KG1 (cell line): ENCODE measurements at regions not wholly inside any gene's neighbourhood (a gene's known extent, or its start where the extent isn't known, plus 50 kb on each side); places are given as distances from the start of the nearest gene placed in this dataset.

Experiments used
- DNase-seq: peaks from one replicate; lab custom pipeline; 2025; lab: John Stamatoyannopoulos, UW

DNA sequence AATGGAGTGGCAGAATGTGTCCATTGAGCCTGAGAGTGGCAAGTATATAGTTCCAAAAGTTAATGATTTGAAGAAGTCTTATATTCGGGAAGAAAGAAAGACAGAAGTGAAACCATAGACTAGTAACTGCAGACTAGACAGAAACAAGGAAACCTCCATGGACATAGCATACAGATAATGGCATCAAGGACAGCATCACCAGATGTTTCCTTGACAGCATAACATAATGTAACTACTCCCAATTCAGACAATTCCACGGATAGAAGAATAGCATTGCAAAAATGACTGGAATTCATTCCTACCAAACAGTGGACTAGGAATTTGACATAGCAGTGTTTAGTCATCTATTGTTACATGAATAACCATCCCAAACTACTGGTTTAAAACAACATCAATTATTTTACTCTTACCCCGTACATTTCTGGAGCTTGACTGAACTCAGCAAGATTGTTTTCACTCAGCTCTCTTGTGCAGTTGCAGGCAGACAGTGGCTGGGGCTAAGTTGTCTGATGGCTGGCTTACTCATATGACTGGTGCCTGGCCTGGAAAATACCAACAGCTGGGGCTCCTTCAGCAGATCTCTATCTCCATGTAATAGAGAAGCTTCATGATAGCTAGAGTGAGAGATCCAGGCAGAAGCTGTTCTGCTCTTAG, 109.7 kb upstream of the GADL1 start:
- no peak for DNase-seq

DNA sequence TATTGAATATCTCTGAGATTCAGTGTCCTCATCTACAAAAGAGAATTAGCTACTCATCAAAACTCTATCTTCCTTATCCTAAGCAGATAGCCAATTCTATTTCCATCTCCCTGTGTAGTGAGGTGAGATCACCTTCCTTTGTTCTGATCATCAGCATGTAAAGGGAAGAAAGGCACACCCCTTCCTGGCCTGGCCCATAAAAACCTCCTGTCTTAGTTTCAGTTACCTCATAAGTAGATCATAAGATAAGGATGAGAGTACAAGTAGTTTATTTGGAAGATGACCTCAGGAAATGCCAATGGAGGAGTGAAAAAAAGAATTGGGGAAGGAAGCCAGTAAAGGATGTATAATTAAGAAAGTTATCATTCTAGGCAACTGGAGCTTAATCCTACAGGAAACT, 114.5 kb upstream of the GADL1 start:
- no peak for DNase-seq

GRCh38 chr3:31009881-31010280, 115.4 kb upstream of the GADL1 start:
- no peak for DNase-seq

GRCh38 chr3:31010491-31010890, 116.0 kb upstream of the GADL1 start:
- DNase-seq: no peak

DNA sequence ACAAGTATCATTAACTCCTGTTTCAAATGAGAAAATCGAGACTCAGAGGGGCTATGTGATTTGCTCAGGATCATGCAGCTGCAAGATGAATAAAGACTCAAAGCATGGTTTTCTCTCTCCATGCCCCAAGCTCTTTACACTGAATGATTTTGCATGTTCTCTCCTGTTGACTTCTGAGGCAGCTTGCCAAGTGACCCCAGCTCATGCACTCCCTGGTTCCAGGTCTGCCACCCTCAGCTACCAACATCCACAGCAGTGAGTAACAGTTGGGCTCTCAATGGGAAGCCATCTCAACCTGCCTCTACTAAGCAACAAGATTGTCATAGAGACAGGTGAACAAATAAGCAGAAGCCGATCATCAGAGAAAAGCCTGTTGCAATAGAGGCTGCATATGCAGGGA, 116.9 kb upstream of the GADL1 start:
- DNase-seq: no peak

- DNase-seq: no peak
These were observed 118.6 kb upstream of the GADL1 start for GRCh38 chr3:31013090-31013489.

GRCh38 chr3:31013843-31014242, 119.4 kb upstream of the GADL1 start:
- no peak for DNase-seq

DNA sequence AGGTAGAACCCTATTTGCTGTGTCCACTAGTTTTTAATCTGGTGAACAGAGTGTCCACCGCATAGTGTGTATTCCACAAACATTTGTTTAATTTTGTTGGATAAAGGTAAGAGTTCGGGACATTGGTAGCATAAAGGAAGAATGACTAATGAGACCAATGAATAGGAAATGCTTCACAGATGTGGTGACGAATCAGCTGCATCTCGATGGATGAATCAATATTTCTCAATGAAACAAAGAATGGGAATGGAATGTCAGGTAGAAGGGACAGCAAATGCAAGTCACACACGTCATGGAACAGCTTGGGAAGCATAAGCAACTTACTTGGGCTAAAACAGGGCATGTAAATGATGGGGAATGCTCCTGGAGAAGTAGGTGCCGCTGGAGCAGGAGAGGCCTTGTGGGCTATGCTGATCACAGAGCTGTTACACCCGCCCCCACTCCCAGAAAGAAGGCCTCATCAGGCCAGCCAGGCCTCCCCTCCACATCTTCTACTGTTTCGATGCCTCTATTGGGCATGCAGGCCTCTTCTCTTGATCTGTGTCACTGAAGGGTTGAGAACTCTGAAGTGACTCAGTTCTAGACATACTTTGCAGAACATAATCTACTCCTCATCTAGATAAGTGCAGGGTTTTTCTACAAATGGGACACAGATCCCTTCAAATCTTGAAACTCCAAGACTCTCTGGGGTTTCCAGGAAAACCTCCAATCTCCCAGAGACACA, 120.0 kb upstream of the GADL1 start:
- DNase-seq: no peak

- no peak for DNase-seq
These were observed 121.7 kb upstream of the GADL1 start for GRCh38 chr3:31016196-31016595.

DNA sequence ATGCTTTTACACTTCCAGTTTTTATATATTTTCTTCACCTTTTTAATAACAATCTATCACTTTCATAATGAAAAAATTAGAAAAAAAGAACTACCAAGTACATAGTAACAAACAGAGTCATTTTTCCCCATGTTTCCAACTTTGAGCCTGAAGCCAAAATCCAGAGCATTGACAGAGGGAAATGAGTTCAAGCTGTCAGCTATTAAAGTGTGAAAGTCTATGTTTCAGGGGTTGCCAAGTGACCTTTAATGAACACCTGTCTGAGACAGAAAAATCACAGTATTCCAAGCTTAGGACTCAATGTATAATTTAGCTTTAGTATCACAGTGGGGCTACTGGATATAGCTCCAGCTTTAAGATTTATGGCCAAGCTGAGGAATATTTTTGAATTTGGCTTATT, 128.3 kb upstream of the GADL1 start:
- DNase-seq: no peak

GRCh38 chr3:31025541-31025940, 131.1 kb upstream of the GADL1 start:
- no peak for DNase-seq

- no peak for DNase-seq
These were observed 132.8 kb upstream of the GADL1 start for GRCh38 chr3:31027191-31027761.

- no peak for DNase-seq
These were observed 133.5 kb upstream of the GADL1 start for GRCh38 chr3:31027914-31028313.

GRCh38 chr3:31028766-31029165, 134.3 kb upstream of the GADL1 start:
- DNase-seq: no peak

DNA sequence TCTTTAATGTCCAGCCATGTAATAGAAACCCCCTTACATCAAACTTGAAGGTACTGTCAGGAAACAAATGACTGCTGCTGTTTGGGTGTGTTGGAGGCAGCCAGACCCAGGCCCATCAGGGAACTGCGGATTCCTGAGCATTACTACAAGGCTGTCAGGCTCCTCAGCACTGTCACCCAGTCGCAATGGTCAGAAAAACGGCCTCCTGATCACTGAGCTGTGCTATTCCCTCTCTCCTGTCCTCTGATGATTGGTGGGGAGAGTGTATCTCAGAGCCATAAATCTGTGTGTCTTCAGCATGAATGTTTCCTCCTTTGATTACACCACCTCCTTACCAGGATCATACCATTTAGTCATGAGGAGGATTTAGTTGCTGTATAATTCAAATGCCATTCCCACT, 135.2 kb upstream of the GADL1 start:
- DNase-seq: no peak

DNA sequence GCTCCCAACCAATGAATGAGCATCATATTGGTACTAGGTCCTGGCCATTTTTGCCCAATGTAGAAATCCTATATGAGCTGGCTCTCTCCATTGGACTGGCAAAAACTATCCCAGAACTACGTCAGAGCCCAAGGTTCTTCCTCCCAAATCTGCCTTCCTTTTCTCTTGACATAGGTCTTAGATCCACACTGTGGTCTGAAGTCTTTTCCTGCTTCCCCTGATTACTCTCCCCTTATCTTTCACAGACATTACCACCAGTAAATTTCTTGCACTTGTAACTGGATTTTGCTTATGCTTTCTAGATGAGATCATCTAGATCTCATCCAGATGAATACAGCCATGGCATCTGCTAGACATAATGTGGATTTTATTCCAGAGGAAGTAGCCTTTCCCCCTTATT, 141.2 kb upstream of the GADL1 start:
- no peak for DNase-seq

- no peak for DNase-seq
These were observed 143.8 kb upstream of the GADL1 start for GRCh38 chr3:31038086-31038739.

GRCh38 chr3:31039145-31039544, 144.7 kb upstream of the GADL1 start:
- DNase-seq: no peak

DNA sequence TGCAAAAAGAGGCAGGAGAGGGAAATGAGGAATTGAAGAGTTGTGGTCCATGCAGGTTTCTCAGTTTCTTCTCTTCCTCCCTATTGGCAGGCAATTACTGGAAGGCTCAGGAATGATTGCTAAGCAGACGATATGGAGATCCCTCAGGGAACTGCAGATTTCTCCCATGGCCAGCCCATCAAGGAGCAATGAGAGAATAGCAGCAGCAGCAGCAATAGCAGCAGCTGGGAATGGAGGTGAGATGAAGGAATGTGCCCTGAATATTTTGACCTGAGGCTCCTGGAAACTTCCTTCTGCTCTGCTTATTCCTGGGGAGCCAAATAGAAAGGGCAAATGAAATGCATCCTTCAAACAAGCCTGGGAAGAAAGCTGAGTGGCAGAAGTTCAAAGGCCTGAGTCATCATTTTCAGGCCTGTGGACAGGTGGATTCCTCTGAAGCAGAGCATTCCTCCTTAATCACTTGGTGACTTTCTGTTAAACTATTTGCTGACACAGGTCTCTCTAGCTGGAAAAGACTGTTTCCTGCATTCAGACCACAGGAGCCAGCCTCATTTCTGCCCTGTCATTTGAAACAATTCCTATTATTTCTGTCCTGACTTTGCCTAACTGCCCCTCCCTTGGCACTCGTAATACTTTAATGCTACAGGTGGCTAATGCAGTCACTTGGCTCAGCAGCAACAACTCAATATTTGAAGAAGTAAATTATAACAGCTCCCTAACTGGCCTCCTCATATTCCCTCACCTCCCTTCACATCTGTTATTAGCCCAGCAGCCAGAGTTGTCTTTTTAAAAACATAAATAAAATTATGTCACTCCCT, 146.9 kb upstream of the GADL1 start:
- DNase-seq: no peak

DNA sequence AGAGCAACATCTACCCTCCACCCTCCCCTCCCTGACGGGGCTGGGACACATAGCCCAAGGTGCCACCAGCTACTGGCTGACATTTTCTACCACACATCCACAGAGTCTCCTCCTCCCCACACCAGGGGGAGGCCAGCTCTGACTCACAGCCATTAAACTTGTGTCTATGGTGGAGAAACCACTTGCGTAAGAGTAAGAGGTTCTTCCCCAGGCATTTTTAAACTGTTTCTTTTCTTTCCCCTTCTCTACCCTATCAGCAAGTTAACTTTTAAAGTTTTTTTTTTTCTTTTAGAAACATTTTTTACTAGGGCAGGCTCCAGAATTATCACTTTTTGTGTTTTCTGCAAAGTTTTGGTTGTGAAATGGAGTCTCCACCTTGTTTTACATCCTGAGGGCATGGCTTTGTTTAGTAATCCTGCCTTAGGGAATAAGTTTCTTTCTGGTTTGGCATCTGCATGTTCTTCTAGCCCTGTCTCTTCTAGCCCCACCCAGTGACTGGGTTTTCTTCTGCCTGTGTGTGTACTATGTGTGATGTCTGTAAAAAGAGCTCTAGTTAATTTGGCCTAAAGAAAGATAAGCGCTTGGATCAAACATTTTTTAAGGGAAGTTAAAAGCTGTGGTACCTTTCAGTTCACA, 148.8 kb upstream of the GADL1 start:
- no peak for DNase-seq

- no peak for DNase-seq
These were observed 153.2 kb upstream of the GADL1 start for GRCh38 chr3:31047673-31048072.

- no peak for DNase-seq
These were observed 153.7 kb upstream of the GADL1 start for GRCh38 chr3:31048143-31048542.
